C1 segment of cervical spinal cord (tissue), 14 donors: ENCODE measurements at regions not wholly inside any gene's neighbourhood (a gene's known extent, or its start where the extent isn't known, plus 50 kb on each side); places are given as distances from the start of the nearest gene placed in this dataset.

ENCODE experiments used
- DNase-seq, 14 donors: peaks; one replicate each; lab custom pipeline; 2025; lab: John Stamatoyannopoulos, UW

DNA sequence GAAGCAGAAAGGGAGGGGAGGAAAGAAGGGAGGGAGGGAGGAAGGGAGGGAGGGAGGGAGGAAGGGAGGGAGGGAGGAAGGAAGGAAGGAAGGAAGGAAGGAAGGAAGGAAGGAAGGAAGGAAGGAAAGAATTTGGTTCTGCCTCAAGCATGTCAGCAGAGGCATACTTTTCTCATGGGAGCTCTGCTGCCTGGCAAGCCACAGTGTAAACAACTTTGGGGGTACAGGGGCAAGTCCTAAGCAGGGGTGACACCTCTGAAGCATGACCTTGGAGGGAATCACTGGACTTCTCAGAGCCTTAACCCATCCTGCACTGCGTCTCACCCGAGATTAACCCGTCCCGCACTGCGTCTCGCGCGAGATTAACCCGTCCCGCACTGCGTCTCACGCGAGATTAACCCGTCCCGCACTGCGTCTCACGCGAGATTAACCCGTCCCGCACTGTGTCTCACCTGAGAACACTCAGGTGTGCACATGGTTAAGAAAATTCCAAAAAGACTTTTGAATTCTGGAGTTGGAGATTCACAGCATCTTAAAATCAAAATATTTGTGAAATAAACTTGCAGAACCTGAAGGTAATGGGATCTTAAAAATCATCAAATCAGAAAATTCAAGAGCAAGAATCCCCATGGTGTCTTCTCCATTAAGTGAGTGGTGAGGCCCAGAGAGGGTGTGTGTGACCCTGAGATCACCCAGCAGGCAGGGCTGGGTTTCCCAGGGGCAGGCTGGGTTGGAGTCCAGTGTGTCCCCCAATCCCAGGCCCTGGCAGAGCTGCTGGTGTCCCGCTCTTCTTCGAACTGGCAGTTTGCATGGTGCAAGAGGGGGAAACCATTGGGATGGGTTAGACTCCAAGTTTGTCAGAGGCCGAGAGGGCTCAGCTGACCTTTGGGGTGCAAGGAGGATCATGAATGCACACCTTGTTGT lies 190.4 kb downstream of the MN1 start:
- no peak for DNase-seq

DNA sequence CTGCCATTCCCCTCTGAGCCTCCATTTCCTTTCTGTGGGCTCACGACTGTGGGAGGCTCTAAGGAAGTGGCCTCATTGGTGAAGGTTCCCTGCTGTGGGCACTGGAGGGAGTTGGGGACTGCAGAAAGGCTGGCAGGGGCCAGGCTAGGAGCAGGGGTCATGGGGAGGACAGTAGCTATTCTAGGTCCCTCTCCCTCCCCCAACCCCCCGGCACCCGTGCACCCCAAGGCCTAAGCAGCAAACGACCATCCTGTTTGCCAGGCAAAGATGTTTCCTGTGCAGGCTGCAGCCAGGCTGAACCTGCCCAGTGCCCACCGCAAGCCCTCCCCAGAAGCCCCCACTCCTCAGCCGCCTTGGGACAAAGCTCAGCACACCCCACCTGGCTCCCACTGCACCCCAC lies 189.4 kb downstream of the MN1 start:
- no peak for DNase-seq

DNA sequence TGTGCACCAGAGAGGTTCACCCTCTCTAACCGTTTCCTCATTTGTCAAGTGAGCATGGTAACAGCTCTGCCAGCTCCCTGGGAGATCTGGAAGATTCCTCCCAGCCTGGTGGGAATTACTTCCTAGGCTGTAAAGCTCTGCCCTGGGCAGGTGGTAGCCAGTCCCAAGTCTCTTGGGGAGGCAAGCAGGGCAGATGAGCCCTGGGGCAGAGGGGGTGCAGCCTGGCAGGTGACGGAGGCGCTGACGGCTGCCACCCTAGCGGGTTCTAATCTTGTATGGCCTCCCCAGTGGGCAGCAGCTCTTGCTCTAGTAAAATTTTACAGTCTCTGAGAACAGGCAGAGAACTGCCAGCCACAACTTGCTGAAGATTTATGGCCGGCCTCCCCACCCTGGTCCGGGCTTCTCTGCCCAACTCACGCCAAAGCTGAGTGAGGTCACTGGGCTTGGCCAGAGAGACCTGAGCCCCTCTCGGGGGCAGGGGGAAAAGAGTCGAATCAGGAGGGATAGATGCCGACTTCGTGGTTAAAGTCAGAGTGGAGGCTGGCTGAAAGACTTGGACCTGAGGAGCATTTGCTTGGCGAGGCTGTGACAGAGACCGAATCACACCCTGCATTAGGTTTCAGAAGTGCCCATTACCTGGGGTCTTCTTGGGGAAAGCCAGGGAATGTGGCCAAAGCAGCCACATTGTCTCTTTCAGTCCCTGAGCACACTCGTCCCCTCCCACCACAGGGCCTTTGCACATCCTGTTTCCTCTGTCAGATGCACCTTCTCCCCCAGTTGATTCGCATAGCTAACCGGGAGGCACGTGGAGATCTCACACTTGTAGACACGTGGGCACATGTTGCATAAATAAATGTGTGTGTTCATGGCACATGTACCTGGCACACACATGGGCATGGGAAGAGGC lies 188.2 kb downstream of the MN1 start:
- DNase-seq: no peak

DNA sequence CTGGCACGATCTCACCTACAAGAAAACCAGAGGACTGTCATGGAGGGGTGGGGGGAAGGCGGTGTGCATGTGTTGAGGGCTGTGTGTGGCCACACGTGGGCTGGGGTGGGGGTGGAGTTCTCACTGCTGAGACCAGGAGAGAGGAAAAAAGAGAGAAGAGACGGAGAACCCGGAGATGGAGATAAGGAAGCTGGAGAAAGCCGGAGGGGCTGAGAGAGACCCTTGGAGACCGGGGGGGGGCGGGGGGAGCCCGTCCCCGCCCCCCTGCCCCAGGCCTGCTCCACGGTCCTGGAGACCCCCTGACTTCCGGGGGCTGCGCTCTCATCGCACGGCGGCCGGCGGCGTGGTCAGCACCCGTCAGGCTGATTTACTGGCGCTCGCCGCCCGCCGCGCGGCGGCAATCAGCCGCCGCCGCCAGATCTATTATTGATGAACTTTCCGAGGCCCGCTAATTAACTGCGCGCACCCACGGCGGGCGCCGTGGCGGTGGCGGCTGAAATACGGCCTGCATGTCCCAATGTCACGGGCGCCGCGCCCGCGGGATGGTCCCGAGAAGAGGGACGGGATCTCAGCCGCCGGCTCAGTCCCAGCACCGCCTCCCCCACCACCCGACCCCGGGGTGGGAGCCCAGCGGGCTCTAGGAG lies 187.4 kb downstream of the MN1 start:
- DNase-seq: no peak

DNA sequence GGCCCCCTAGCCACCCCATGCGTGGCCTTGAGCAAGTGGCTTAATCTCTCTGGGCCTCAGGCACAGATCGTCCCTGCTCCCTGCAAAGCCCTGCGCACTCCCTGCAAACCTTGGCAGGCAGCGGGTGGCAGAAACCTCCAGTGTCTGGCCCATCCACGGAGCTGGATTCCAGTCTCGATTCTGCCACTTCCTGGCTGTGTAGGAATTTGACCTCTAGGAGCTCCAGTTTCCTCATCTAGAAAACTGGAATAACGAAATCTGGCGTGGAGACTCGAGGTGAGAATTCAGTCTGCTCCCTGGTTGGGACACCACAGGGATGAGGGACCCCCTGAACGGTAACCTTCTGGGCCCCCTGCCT lies 186.9 kb downstream of the MN1 start:
- DNase-seq: no peak

DNA sequence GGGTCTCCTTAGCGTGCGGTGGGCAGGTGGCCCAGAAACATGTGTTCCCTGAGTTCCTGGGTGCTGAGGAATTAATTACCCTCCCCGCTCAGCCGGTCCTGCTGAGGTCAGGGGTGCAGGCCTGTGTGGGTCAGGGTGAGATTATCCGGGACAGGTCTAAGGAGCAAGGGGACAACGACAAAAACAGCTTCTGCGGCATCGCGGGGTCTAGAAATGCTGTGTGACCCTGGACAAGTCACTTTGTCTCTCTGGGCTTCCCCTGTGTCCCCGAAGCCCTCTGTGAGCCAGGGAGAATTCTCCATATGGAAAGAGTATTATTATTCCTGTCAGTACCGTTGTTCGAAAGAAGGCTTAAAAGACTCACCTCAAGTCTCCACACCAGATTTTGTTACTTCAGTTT lies 186.1 kb downstream of the MN1 start:
- DNase-seq: no peak

DNA sequence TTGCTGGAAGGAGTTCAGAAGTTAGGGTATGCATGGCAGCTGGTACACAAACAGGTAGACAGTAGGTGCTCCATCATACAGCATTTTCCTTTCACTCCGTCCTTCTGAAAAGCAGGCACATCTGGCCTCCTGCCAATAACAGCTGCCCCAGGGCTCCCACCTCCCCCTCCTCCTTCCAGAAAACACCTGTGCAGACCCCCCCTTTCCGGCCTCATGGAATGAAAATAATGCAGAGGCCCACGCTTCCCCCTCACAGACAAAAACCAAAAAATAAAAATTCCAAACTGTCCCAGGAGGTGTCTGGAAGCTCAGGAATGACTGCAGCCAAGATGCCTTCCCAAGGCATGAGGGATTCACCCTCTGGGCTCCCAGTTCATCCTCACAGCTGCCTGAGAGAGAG lies 185.5 kb downstream of the MN1 start:
- no peak for DNase-seq

DNA sequence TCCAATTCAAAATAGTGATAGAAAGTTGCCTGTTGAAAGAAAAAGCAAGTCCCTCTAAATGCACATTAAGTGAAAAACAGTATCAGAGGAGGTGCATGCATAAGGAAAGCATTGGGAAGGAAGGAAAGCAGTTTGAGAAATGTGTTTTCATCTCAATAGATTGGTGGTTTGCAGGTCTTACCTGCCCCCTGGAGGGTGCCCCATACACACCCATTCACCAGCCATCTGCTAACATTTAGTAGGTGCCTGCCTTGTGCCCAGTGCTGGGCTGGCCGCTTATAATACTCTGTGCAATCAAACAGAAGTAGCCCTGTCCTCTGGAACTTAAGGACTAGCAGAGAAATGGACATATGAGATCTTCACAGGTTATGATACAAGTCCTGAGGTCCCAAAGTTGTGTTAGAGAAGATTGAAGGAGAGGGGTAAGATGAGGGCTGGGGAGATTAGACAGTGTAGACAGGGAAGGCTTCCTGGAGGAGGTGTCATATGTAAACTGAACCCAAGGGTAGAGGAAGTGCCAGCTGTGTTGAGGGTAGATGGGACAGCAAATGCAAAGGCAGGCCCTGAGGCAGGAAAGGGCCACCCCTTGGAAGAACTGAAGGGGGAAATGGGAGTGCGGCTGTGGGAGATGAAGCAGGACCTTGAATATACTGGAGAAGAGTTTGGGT lies 184.2 kb downstream of the MN1 start:
- DNase-seq: no peak

DNA sequence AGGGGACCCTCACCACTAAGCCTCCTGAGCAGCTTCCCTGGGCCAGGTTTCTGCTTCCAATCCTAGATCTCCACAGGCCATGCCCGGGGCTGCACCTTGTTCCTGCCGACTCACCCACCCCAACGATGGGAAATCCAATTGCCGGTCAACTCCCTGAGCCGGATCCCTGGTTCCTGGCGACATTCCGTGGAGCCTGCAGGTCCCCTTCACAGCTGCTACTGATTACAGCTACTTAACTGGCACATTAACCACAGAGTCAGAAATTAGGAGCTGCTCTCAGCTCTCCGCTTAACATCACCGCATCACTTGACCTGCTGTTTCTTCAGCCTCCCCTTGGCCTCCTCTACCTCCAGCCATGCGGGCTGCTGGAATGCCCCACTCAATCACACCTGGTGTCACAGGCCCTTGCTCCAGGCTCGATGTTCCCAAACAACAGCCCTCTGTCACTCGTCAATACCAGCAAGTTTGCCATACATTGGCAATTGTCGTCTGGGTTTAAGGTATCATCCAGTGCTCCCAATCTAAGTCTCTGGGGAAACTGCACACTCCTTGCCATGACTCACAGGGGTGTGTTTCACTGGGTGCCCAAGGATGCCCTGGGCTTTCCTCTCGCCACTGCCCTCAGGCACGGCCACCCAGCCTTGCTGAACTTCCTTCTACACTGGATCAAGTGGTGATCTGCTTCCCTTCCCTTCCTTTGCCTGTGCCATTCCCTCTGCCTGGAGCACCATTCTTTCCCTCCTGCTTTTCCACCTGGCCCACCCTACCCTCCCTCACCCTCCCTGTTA lies 181.0 kb downstream of the MN1 start:
- DNase-seq: no peak

DNA sequence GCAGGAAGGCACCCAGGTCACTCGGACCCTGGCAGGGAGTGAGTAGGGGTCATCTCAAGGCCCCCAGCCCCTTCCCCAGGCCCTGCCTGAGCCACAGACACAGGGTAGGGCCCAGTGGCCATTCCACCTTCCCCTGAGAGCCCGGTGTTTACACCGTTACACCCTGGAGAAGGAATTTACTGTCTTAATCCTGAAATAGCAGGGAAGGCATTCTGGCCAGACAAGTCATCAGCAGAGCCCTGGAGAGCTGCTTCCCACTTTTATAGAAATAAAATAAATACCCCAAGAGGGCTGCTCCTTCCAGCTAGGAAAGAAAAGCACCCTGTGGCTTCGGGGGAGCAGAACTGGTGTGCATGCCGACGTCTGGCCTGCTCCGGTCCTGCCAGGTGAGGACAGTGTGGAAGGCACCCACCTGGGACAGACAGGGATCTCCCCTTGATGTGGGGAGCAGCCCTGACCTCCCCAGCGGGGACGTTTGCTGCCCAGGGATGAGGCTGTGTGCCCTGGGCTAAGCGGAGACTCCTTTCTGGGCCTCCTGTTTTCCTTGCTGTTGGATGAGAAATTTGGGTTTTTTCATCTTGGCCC lies 180.0 kb downstream of the MN1 start:
- no peak for DNase-seq

DNA sequence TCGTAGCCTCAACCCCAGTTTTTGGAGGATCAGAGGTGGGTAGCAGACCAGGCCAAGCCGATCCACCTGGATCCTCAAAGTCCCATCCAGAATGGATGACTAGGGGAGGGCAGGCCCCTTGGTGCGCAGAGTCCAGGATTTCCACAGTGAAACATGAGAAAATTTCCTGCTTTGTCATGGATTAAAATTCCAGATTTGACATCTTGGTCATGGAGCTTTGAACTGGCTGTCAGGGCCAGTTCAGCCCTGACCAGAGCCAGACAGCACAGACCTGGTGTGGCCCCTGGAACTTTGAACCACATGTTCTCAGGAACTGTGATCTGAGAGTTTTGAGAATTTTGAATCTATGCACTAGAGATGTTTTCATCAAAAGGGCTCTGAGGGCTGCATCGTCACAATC lies 177.5 kb downstream of the MN1 start:
- no peak for DNase-seq

DNA sequence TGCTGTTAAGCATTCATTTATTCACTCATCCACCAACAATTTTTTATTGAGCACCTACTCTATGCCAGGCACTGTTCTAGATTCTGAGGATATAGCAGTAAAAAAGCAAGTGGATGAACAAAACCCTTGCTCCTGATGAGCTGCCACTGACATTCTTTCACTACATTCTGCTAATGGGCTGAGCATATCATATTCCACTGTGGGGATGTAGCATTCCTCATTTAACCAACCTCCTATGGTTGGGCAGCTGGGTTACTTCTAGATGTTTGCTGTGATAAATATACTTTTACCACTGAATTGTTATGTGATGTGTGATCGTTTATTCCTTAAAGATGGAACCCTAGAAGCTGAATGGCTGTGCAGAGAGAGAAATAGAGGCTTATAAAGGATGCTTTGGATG lies 176.9 kb downstream of the MN1 start:
- no peak for DNase-seq

DNA sequence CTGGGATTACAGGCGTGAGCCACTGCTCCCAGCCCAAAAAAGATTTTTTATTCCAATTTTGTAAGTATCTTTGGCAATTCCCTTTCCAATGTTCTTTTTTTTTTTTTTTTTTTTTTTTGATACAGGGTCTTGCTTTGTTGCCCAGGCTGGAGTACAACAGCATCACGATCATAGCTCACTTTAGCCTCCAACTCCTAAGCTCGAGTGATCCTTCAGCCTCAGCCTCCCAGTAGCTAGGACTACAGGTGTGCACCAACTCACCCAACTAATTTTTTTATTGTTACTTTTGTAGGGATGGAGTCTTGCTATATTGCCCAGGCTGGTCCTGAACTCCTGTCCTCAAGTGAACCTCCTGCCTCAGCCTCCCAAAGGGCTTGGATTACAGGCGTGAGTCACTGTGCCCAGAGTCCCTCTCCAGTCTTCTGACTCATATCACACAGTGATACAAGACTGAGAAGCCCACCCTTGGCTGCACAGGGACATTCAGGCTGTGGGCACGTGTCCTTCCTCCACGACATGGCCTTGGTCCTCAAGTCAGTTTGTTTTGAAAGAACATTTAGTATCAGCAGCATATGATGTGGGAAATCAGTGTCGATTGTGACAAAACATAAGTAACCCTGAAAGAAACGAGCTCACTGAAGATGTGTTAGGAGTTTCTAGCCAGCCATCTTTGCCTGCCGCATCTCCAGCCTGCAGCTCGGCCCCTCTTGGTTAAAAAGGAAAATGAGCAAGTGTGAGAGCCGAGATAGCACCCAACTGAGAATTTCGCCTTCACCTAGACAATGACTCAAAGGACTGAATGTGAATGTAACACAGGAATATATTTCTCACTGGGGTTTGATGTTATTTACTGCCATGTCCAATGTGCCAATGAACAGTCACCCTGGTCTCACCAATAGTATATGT lies 175.5 kb downstream of the MN1 start:
- no peak for DNase-seq

DNA sequence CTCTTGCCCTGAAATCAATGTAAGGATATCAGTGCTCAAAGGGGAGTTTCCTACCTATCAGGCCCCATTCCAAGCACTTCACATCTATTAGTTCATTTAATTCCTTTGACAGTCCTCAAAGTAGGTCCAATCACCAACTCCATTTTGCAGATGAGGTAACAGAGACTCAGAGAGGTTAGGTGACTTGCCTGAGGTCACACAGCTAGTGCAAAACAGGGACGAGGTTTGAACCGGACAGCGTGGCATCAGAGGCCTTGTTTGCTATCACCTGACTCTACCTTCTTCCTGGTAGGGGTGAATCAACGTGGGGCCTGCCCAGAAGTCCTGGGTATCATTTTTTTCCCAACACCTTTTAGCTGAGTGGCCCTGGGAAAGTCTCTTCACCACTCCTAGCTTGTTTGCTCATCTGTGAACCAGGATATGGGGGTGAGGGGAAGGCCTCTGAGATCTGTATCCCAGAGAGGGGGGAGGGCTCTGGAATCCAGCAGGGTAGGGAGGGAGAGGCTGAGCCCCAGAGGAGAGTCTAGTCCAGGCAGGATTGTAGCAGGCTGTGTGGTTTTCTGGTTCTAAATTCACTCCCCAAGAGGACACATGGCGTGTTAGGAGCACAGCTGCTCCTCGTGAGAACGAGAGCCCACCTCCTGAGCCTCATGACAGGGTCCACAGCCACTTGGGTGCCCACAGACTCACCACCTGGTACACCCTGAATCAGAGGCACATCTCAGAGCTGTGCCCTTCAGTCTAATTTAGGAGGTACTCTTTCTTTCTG lies 174.7 kb downstream of the MN1 start:
- no peak for DNase-seq

DNA sequence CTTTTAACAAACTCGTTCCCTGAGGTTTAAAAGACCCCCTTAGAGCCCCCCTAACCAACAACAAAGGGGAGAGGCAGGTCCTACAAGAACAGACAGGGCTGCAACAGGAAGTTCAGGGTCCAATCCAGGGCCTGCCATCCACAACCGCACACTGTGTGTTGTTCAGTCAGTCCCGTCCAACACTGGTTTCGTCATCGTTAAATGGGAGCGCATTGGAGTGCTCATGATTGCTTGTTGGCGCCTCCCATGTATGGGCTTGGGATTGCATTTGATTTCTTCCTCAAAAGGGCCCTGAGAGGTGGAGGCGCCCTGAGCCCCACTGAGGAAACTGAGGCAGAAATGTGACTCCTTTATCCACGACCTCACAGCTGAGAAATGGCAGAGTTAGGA lies 174.1 kb downstream of the MN1 start:
- no peak for DNase-seq

DNA sequence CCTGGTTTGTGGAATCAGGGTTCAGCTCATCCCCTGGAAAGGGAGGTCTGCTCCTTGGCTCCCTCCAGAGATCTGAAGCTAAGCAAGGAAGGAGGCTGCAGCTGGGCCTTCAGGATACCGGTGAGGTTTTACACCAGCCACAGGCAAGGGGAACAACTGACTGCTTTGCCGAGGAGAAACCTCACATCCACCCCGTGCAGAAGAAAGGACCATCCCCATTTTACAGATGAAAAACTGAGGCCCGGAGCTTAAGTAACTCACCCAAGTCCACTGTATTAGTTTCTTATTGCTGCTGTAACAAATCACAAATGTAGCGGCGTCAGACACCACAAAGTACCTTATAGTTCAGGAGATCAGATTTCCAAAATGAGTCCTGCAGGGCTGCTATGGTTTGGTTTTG lies 173.7 kb downstream of the MN1 start:
- DNase-seq: no peak

DNA sequence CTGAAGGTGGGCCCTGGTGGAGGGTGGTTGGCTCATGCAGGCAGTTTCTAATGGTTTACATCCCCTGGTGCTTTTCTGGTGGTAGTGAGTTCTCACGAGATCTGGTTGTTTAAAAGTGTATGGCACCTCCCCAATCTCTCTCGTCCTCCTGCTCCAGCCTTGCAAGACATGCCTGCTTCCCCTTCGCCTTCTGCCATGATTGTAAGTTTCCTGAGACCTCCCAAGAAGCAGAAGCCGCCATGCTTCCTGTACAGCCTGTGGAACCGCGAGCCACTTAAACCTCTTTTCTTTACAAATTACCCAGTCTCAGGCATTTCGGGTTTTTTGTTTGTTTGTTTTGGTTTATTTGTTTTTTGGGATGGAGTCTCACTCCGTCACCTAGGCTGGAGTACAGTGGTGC lies 173.2 kb downstream of the MN1 start:
- no peak for DNase-seq

DNA sequence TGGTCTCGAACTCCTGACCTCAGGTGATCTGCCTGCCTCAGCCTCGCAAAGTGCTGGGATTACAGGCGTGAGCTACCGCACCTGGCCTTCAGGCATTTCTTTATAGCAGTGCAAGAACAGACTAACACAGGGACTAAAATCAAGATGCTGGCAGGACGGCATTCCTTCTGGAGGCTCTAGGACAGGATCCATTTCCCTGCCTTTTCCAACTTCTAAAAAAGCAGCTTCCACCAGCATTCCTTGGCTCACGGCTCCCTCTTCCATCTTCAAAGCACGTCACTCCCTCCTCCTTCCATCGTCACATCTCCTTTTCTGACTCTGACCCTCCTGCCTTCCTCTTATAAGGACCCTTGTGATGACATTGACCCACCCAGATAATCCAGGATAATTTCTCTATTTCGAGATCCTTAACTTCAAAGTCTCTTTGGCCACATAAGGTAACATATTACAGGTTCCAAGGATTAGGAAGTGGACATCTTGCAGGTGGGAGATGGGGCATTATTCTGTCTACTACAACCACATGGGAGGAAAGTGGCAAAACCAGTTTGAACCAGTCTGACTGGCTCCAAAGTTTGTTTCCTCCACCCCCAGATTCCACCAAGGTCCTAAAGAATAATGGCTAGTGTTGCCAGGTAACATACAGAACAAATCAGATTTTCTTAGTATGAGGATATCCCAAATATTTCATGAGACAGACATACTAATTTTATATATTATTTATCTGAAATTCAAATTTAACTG lies 172.5 kb downstream of the MN1 start:
- no peak for DNase-seq
